NB4 (cell line): ENCODE measurements at regions not wholly inside any gene's neighbourhood (a gene's known extent, or its start where the extent isn't known, plus 50 kb on each side); places are given as distances from the start of the nearest gene placed in this dataset.
A peak's percentile ranks its signal among the peaks of the same experiment; 100 is the strongest.

Source experiments
- DNase-seq: peaks from one replicate; pipeline ENCODE4 v3.0.0; 2010; ENCODE audit warnings: low read depth
- H3K4me3 ChIP-seq: one replicate; pipeline ENCODE4 v1.5.1; 2011; ENCODE audit warnings: mild to moderate bottlenecking, low read depth, low read length, moderate library complexity
- MYC ChIP-seq: IDR thresholded peaks from 2 replicates; pipeline ENCODE4 v1.6.1; 2011; ENCODE audit warnings: low read depth, low read length
- POLR2A ChIP-seq: IDR thresholded peaks from 2 replicates; pipeline ENCODE4 v1.6.1; 2011; ENCODE audit warnings: mild to moderate bottlenecking; ENCODE audit not compliant: insufficient read length; ENCODE audit errors: extremely low read depth
- TF ChIP-seq, protein P1 (sequence below): IDR thresholded peaks from 2 replicates; pipeline ENCODE4 v1.6.1; 2011; ENCODE audit warnings: low read depth, low read length
- TF ChIP-seq, protein P2 (sequence below): IDR thresholded peaks from one replicate; pipeline ENCODE4 v1.5.1; 2012; ENCODE audit warnings: low read depth, low read length

GRCh38 chr9:86563936-86564335, 209.7 kb upstream of the TUT7 start:
- no peak for DNase-seq
- no peak for TF ChIP-seq POLR2A
- TF ChIP-seq, protein P1, sequence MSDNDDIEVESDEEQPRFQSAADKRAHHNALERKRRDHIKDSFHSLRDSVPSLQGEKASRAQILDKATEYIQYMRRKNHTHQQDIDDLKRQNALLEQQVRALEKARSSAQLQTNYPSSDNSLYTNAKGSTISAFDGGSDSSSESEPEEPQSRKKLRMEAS, result no peak
- TF ChIP-seq MYC, result no peak
- TF ChIP-seq, protein P2, sequence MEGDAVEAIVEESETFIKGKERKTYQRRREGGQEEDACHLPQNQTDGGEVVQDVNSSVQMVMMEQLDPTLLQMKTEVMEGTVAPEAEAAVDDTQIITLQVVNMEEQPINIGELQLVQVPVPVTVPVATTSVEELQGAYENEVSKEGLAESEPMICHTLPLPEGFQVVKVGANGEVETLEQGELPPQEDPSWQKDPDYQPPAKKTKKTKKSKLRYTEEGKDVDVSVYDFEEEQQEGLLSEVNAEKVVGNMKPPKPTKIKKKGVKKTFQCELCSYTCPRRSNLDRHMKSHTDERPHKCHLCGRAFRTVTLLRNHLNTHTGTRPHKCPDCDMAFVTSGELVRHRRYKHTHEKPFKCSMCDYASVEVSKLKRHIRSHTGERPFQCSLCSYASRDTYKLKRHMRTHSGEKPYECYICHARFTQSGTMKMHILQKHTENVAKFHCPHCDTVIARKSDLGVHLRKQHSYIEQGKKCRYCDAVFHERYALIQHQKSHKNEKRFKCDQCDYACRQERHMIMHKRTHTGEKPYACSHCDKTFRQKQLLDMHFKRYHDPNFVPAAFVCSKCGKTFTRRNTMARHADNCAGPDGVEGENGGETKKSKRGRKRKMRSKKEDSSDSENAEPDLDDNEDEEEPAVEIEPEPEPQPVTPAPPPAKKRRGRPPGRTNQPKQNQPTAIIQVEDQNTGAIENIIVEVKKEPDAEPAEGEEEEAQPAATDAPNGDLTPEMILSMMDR, result no peak
- H3K4me3 ChIP-seq, result no peak overlapping the region

DNA sequence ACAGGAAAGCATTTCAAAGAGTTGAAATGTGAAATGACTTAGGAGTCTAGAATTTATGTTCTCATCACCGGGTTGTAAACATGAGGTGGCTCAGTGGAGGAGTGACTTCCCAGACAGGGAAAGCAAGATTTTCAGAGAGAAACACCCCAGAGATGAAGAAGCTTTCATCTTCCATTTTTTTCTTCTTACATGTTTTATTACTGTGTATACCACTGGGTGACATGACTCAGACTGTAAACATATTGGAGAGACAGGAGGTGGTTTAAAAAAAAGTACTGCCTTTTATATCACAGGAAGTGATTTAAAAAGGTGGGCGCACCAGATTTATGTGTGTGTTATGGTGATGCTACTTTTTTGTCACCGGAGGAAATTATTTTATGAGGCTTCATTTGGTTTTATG, 209.1 kb upstream of the TUT7 start:
- TF ChIP-seq, protein P2, result no peak
- TF ChIP-seq MYC (no peak), POLR2A (no peak)
- TF ChIP-seq, protein P1, result no peak
- no peak overlapping the region for H3K4me3 ChIP-seq
- no peak for DNase-seq

GRCh38 chr9:86562691-86563090, 208.5 kb upstream of the TUT7 start:
- no peak overlapping the region for H3K4me3 ChIP-seq
- no peak for DNase-seq
- TF ChIP-seq, protein P1, result no peak
- no peak for TF ChIP-seq MYC
- TF ChIP-seq, protein P2, result no peak

DNA sequence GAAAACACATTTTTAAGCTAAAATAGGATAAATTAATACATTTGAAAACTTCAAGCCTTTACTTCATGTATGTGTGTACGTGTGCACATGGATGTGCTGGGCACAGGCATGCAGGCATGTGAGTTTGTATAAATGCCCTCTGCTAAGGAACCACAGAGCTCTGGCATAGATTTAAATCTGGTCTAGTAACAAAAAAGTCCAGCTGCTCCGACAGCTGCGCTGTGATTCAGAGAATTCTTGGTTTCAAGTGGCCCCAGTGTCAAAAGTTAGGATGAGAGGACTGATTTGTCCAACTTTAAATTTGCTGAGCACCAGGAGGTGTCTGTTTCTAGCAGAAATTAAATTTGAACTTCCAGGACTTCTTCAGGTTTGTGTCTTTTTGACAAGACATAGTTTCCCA, 203.7 kb upstream of the TUT7 start:
- no peak overlapping the region for H3K4me3 ChIP-seq
- no peak for DNase-seq
- no peak for TF ChIP-seq POLR2A
- TF ChIP-seq, protein P2, result no peak
- TF ChIP-seq, protein P1, result no peak
- TF ChIP-seq MYC, result no peak

GRCh38 chr9:86557063-86557766, 203.0 kb upstream of the TUT7 start:
- TF ChIP-seq, protein P1, result no peak
- TF ChIP-seq POLR2A (no peak), MYC (no peak)
- TF ChIP-seq, protein P2, result no peak
- H3K4me3 ChIP-seq, result no peak overlapping the region
- peak; percentile 18 for DNase-seq
